ENCODE measurements at regions not wholly inside any gene's neighbourhood (a gene's known extent, or its start where the extent isn't known, plus 50 kb on each side); places are given as distances from the start of the nearest gene placed in this dataset.

DNA sequence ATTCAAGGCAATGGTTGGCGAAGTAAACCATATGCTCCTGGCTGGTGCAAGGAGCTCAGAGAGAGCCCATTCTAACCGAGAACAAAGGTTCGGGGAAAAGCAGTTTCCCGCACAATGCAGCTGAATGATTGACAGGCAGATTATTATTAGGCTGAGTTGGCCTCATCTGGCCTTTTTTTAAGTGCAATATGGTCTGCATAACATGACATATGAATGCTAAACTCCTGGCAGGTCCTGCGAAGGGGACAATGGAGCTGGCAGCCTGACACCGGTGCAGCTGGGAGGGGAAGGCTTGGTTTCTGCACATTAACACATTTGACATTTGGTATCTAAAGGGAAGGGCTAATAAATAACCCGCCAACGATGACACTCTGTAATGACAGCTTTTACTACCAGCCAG is 92.0 kb downstream of the MIS18A start:
- dilution Hi-C loops (cut with MboI; ENCODE audit: extremely low pct_ligation_motif_present, low sequenced_read_pairs), result no loop called here
- Histone ChIP-seq H3K79me2 (ENCODE audit: control insufficient read depth, insufficient read depth, low read length) (no peaks in the 10 kb centered on the region), H3K4me3 (ENCODE audit: control insufficient read depth in 2 of 3, extremely low read depth in 1 of 3, insufficient read depth in 2 of 3, low read depth in 1 of 3, low read length in 3 of 3) (no peak overlapping the region), H3K9me1 (ENCODE audit: control insufficient read depth, extremely low read depth, insufficient read depth, low read length) (no peaks in the 10 kb centered on the region), H3K27me3 (ENCODE audit: control insufficient read depth, extremely low read depth, insufficient read depth, low read length) (no peaks in the 10 kb centered on the region), H3K36me3 (ENCODE audit: control insufficient read depth in 2 of 2, extremely low read depth in 1 of 2, insufficient read depth in 2 of 2, low read length in 2 of 2) (no peaks in the 10 kb centered on the region), H3K4me2 (ENCODE audit: control insufficient read depth, extremely low read depth, insufficient read depth, low read depth, low read length) (no peak overlapping the region), H3K9me3 (ENCODE audit: control insufficient read depth, low read depth, low read length) (no peaks in the 10 kb centered on the region), H3K27ac (ENCODE audit: control insufficient read depth, insufficient read depth, low read length) (no peak overlapping the region), H3K4me1 (ENCODE audit: control insufficient read depth, extremely low read depth, insufficient read depth, low read length) (no peaks in the 10 kb centered on the region), H2AFZ (ENCODE audit: control insufficient read depth, low read length) (no peak overlapping the region), H3K9ac (ENCODE audit: control insufficient read depth, extremely low read depth, insufficient read depth, low read length) (no peak overlapping the region), H4K20me1 (ENCODE audit: control insufficient read depth, extremely low read depth, insufficient read depth, low read length) (no peaks in the 10 kb centered on the region)
- DNase-seq (ENCODE audit: low read depth, low spot score) (no peak), FAIRE-seq (no peak)
- TF ChIP-seq CTCF (optimal IDR thresholded peaks at IDR 0.05 in 1 of 3, IDR thresholded peaks at IDR 0.05 in 1 of 3, conservative IDR thresholded peaks at IDR 0.05 in 1 of 3; ENCODE audit: extremely low read depth in 1 of 3, insufficient read depth in 2 of 3, low read length in 3 of 3) (no peak), EZH2 (IDR thresholded peaks at IDR 0.05; ENCODE audit: low read length) (no peak)

GRCh38 chr21:32185726-32186125 is 93.1 kb downstream of the MIS18A start:
- no peak overlapping the region for H2AFZ ChIP-seq (ENCODE audit: control insufficient read depth, low read length)
- no peaks in the 10 kb centered on the region for H3K36me3 ChIP-seq (ENCODE audit: control insufficient read depth in 2 of 2, extremely low read depth in 1 of 2, insufficient read depth in 2 of 2, low read length in 2 of 2)
- no peaks in the 10 kb centered on the region for H3K9me1 ChIP-seq (ENCODE audit: control insufficient read depth, extremely low read depth, insufficient read depth, low read length)
- H3K4me1 ChIP-seq (ENCODE audit: control insufficient read depth, extremely low read depth, insufficient read depth, low read length), result no peaks in the 10 kb centered on the region
- no peaks in the 10 kb centered on the region for H3K79me2 ChIP-seq (ENCODE audit: control insufficient read depth, insufficient read depth, low read length)
- H3K27ac ChIP-seq (ENCODE audit: control insufficient read depth, insufficient read depth, low read length), result no peak overlapping the region
- no peak for FAIRE-seq
- H3K9me3 ChIP-seq (ENCODE audit: control insufficient read depth, low read depth, low read length), result no peaks in the 10 kb centered on the region
- DNase-seq (ENCODE audit: low read depth, low spot score), result no peak
- H3K9ac ChIP-seq (ENCODE audit: control insufficient read depth, extremely low read depth, insufficient read depth, low read length), result no peak overlapping the region
- no peak for TF ChIP-seq CTCF (optimal IDR thresholded peaks at IDR 0.05 in 1 of 3, IDR thresholded peaks at IDR 0.05 in 1 of 3, conservative IDR thresholded peaks at IDR 0.05 in 1 of 3; ENCODE audit: extremely low read depth in 1 of 3, insufficient read depth in 2 of 3, low read length in 3 of 3)
- no peak for TF ChIP-seq EZH2 (IDR thresholded peaks at IDR 0.05; ENCODE audit: low read length)
- dilution Hi-C loops (cut with MboI; ENCODE audit: extremely low pct_ligation_motif_present, low sequenced_read_pairs), result no loop called here
- H3K4me2 ChIP-seq (ENCODE audit: control insufficient read depth, extremely low read depth, insufficient read depth, low read depth, low read length), result no peak overlapping the region
- no peak overlapping the region for H3K4me3 ChIP-seq (ENCODE audit: control insufficient read depth in 2 of 3, extremely low read depth in 1 of 3, insufficient read depth in 2 of 3, low read depth in 1 of 3, low read length in 3 of 3)
- no peaks in the 10 kb centered on the region for H4K20me1 ChIP-seq (ENCODE audit: control insufficient read depth, extremely low read depth, insufficient read depth, low read length)
- no peaks in the 10 kb centered on the region for H3K27me3 ChIP-seq (ENCODE audit: control insufficient read depth, extremely low read depth, insufficient read depth, low read length)

Measured in keratinocyte (primary cell).